ENCODE measurements at regions not wholly inside any gene's neighbourhood (a gene's known extent, or its start where the extent isn't known, plus 50 kb on each side); places are given as distances from the start of the nearest gene placed in this dataset.

- TF ChIP-seq POLR2AphosphoS5 (IDR thresholded peaks at IDR 0.05) (no peak), CTCF (IDR thresholded peaks at IDR 0.05) (no peak), POLR2A (IDR thresholded peaks at IDR 0.05) (no peak)
These were observed 263.0 kb downstream of the TLE3 start for GRCh38 chr15:69834761-69835160.
